Liver (tissue), 8 donors: ENCODE measurements at regions not wholly inside any gene's neighbourhood (a gene's known extent, or its start where the extent isn't known, plus 50 kb on each side); places are given as distances from the start of the nearest gene placed in this dataset.

Experiments used
- DNase-seq: peaks from one replicate; pipeline ENCODE4 v3.0.0-alpha.2; 2017; ENCODE audit warnings: low spot score
- H3K27ac ChIP-seq, 2 donors: one replicate each; pipeline ENCODE4 v1.7.0; 2013; ENCODE audit warnings: inconsistent platforms in 2 of 2, low read length in 2 of 2, control low read depth in 1 of 2, low read depth in 1 of 2, mild to moderate bottlenecking in 1 of 2
- H3K27me3 ChIP-seq, 4 donors: one replicate each; pipeline versions ENCODE4 v1.6.1 to v1.7.0; 2013; ENCODE audit warnings: low read length in 3 of 4, inconsistent platforms in 1 of 4, mild to moderate bottlenecking in 1 of 4, moderate library complexity in 1 of 4; ENCODE audit not compliant: control insufficient read depth in 4 of 4, insufficient read depth in 4 of 4
- H3K36me3 ChIP-seq, 4 donors: one replicate each; pipeline versions ENCODE4 v1.6.1 to v1.7.0; 2013; ENCODE audit warnings: low read length in 3 of 4, mild to moderate bottlenecking in 3 of 4, low read depth in 1 of 4, moderate library complexity in 1 of 4; ENCODE audit not compliant: control insufficient read depth in 4 of 4, insufficient read depth in 3 of 4
- H3K4me1 ChIP-seq, 4 donors: one replicate each; pipeline versions ENCODE4 v1.6.1 to v1.7.0; 2013; ENCODE audit warnings: low read length in 3 of 4, mild to moderate bottlenecking in 3 of 4, moderate library complexity in 1 of 4; ENCODE audit not compliant: control insufficient read depth in 4 of 4, insufficient read depth in 4 of 4
- H3K4me3 ChIP-seq, 3 donors: one replicate each; pipeline versions ENCODE4 v1.6.1 to v1.7.0; 2013; ENCODE audit warnings: low read length in 3 of 3, control low read depth in 1 of 3, low read depth in 1 of 3, mild to moderate bottlenecking in 1 of 3
- H3K9ac ChIP-seq, 2 donors: one replicate each; pipeline ENCODE4 v1.7.0; 2013; ENCODE audit warnings: low read length in 2 of 2, mild to moderate bottlenecking in 2 of 2, moderate library complexity in 2 of 2, control low read depth in 1 of 2, low read depth in 1 of 2
- H3K9me3 ChIP-seq, 4 donors: one replicate each; pipeline versions ENCODE4 v1.6.1 to v1.7.0; 2013; ENCODE audit warnings: low read length in 3 of 4; ENCODE audit not compliant: control insufficient read depth in 4 of 4
- ATF3 ChIP-seq: IDR thresholded peaks from 2 replicates; pipeline ENCODE4 v1.6.1; 2016; ENCODE audit warnings: antibody characterized with exemption
- CTCF ChIP-seq: fragments of 150-350 bp; IDR thresholded peaks from 2 replicates; pipeline ENCODE4 v1.5.1; 2017; ENCODE audit warnings: improper control_type of control experiment, low read depth, low read length; ENCODE audit not compliant: missing input control
- EGR1 ChIP-seq, 2 donors: IDR thresholded peaks; 2 replicates each; pipeline ENCODE4 v1.6.1; 2016 to 2018; ENCODE audit warnings: antibody characterized with exemption in 2 of 2, low read depth in 2 of 2
- FOXA1 ChIP-seq: IDR thresholded peaks from 2 replicates; pipeline ENCODE4 v1.6.1; 2016; ENCODE audit warnings: antibody characterized with exemption
- GABPA ChIP-seq, 2 donors: IDR thresholded peaks in 1 of 2; conservative IDR thresholded peaks in 1 of 2; 2 replicates each; pipeline ENCODE4 v1.6.1; 2016; ENCODE audit warnings: antibody characterized with exemption in 2 of 2, mild to moderate bottlenecking in 1 of 2, moderate library complexity in 1 of 2
- HNF4A ChIP-seq, 2 donors: conservative IDR thresholded peaks; 2 replicates each; pipeline ENCODE4 v1.6.1; 2016; ENCODE audit warnings: antibody characterized with exemption in 2 of 2, mild to moderate bottlenecking in 2 of 2
- JUND ChIP-seq, 2 donors: IDR thresholded peaks; 2 replicates each; pipeline ENCODE4 v1.6.1; 2016; ENCODE audit warnings: antibody characterized with exemption in 2 of 2
- MAX ChIP-seq: IDR thresholded peaks from 2 replicates; pipeline ENCODE4 v1.6.1; 2016; ENCODE audit warnings: antibody characterized with exemption
- NR2F2 ChIP-seq: IDR thresholded peaks from 2 replicates; pipeline ENCODE4 v1.6.1; 2016; ENCODE audit warnings: antibody characterized with exemption
- RAD21 ChIP-seq, 2 donors: IDR thresholded peaks; 2 replicates each; pipeline ENCODE4 v1.6.1; 2016; ENCODE audit warnings: antibody characterized with exemption in 2 of 2, mild to moderate bottlenecking in 2 of 2
- SP1 ChIP-seq: IDR thresholded peaks from 2 replicates; pipeline ENCODE4 v1.6.1; 2018; ENCODE audit warnings: antibody characterized with exemption, mild to moderate bottlenecking
- TAF1 ChIP-seq: conservative IDR thresholded peaks from 2 replicates; pipeline ENCODE4 v1.6.1; 2016; ENCODE audit warnings: antibody characterized with exemption, mild to moderate bottlenecking
- YY1 ChIP-seq: IDR thresholded peaks from 2 replicates; pipeline ENCODE4 v1.6.1; 2016; ENCODE audit warnings: antibody characterized with exemption, mild to moderate bottlenecking
- ZBTB33 ChIP-seq: IDR thresholded peaks from 2 replicates; pipeline ENCODE4 v1.6.1; 2016; ENCODE audit warnings: antibody characterized with exemption
- WGBS: extraction: QIAGEN DNeasy Blood & Tissue Kit; methylation state at CpG from one replicate; pipeline ENCODE4 v1.1.7; 2013; 5-methylcytosine and 5-hydroxymethylcytosine counted together
- TF ChIP-seq, protein P1 (sequence below): IDR thresholded peaks from 2 replicates; pipeline ENCODE4 v1.6.1; 2016; ENCODE audit warnings: antibody characterized with exemption, mild to moderate bottlenecking
- donor health status: healthy.
- donor health status: healthy.
- donor health status: healthy.
- donor health status: healthy.
- donor health status: healthy.

DNA sequence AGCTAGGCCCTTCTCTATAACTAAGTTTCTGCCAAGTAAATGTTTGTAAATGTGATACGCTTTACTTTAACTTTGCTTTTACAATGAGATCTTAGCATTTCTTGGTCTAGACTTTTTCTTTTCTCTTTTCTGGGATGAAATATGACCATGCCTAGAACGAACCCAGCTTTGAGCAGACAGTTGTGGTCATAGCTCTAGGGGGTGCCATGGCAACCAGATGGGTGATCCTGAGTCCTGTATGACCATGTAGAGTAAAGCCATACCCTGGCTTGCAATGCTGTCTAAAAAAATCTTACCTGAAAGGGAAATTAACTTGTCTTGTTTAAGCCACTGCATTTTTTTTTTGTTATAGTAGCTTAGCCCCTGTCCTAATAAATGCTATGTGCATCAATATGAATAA, 956.3 kb downstream of the SLC4A3 start:
- TF ChIP-seq EGR1 (IDR thresholded peaks at IDR 0.05; ENCODE audit: low read depth in 2 of 2) = no peak
- no peak for TF ChIP-seq GABPA (IDR thresholded peaks at IDR 0.05 in 1 of 2, conservative IDR thresholded peaks at IDR 0.05 in 1 of 2)
- TF ChIP-seq RAD21 (IDR thresholded peaks at IDR 0.05) = no peak
- TF ChIP-seq MAX = no peak
- Histone ChIP-seq H3K27me3 (peaks cover 0 to 4% (median 0%) of the 10 kb centered on the region in 4 donors), H3K36me3 (no peaks in the 10 kb centered on the region), H3K27ac (no peak overlapping the region), H3K4me1 (no peaks in the 10 kb centered on the region), H3K4me3 (no peak overlapping the region), H3K9me3 (no peaks in the 10 kb centered on the region), H3K9ac (no peak overlapping the region)
- 65% methylated on average over 2 of the region's 2 CpGs for WGBS
- no peak for DNase-seq

GRCh38 chr2:220585241-220585640, 957.8 kb downstream of the SLC4A3 start:
- no peak overlapping the region for H3K4me3 ChIP-seq
- no peak overlapping the region for H3K9ac ChIP-seq
- no peaks in the 10 kb centered on the region for H3K36me3 ChIP-seq
- whole genome bisulfite sequencing = 38% methylated on average over 2 of the region's 2 CpGs
- TF ChIP-seq, protein P1, sequence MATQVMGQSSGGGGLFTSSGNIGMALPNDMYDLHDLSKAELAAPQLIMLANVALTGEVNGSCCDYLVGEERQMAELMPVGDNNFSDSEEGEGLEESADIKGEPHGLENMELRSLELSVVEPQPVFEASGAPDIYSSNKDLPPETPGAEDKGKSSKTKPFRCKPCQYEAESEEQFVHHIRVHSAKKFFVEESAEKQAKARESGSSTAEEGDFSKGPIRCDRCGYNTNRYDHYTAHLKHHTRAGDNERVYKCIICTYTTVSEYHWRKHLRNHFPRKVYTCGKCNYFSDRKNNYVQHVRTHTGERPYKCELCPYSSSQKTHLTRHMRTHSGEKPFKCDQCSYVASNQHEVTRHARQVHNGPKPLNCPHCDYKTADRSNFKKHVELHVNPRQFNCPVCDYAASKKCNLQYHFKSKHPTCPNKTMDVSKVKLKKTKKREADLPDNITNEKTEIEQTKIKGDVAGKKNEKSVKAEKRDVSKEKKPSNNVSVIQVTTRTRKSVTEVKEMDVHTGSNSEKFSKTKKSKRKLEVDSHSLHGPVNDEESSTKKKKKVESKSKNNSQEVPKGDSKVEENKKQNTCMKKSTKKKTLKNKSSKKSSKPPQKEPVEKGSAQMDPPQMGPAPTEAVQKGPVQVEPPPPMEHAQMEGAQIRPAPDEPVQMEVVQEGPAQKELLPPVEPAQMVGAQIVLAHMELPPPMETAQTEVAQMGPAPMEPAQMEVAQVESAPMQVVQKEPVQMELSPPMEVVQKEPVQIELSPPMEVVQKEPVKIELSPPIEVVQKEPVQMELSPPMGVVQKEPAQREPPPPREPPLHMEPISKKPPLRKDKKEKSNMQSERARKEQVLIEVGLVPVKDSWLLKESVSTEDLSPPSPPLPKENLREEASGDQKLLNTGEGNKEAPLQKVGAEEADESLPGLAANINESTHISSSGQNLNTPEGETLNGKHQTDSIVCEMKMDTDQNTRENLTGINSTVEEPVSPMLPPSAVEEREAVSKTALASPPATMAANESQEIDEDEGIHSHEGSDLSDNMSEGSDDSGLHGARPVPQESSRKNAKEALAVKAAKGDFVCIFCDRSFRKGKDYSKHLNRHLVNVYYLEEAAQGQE = no peak
- no peak for TF ChIP-seq TAF1
- no peak for TF ChIP-seq HNF4A (conservative IDR thresholded peaks at IDR 0.05)
- no peak for TF ChIP-seq YY1
- no peak for TF ChIP-seq RAD21 (IDR thresholded peaks at IDR 0.05)
- TF ChIP-seq ATF3 = no peak
- no peak for TF ChIP-seq GABPA (IDR thresholded peaks at IDR 0.05 in 1 of 2, conservative IDR thresholded peaks at IDR 0.05 in 1 of 2)
- TF ChIP-seq CTCF = no peak
- TF ChIP-seq SP1 = no peak
- no peak for TF ChIP-seq EGR1 (IDR thresholded peaks at IDR 0.05; ENCODE audit: low read depth in 2 of 2)
- no peak overlapping the region for H3K27ac ChIP-seq
- H3K27me3 ChIP-seq = peaks cover 0 to 4% (median 0%) of the 10 kb centered on the region in 4 donors
- no peak for DNase-seq
- no peaks in the 10 kb centered on the region for H3K4me1 ChIP-seq
- H3K9me3 ChIP-seq = no peaks in the 10 kb centered on the region

GRCh38 chr2:220586980-220587530, 959.6 kb downstream of the SLC4A3 start:
- TF ChIP-seq SP1 (no peak), ZBTB33 (no peak), FOXA1 (no peak), ATF3 (no peak), TAF1 (no peak), CTCF (no peak), GABPA (IDR thresholded peaks at IDR 0.05 in 1 of 2, conservative IDR thresholded peaks at IDR 0.05 in 1 of 2) (no peak), NR2F2 (no peak), JUND (IDR thresholded peaks at IDR 0.05) (no peak), YY1 (no peak), HNF4A (conservative IDR thresholded peaks at IDR 0.05) (no peak)
- 72% methylated on average over 5 of the region's 5 CpGs for WGBS
- H3K9ac ChIP-seq = no peak overlapping the region
- no peak overlapping the region for H3K27ac ChIP-seq
- peaks cover 0 to 4% (median 0%) of the 10 kb centered on the region in 4 donors for H3K27me3 ChIP-seq
- no peak overlapping the region for H3K4me3 ChIP-seq
- no peaks in the 10 kb centered on the region for H3K4me1 ChIP-seq
- no peaks in the 10 kb centered on the region for H3K9me3 ChIP-seq
- no peak for DNase-seq
- H3K36me3 ChIP-seq = no peaks in the 10 kb centered on the region
